GM12872 (cell line): ENCODE measurements at regions not wholly inside any gene's neighbourhood (a gene's known extent, or its start where the extent isn't known, plus 50 kb on each side); places are given as distances from the start of the nearest gene placed in this dataset.

Experiments
- TF ChIP-seq, protein P1 (sequence below): IDR thresholded peaks from 3 replicates; pipeline ENCODE4 v1.5.1; 2011; ENCODE audit warnings: low read depth, mild to moderate bottlenecking, low read length, moderate library complexity; ENCODE audit not compliant: insufficient read depth

DNA sequence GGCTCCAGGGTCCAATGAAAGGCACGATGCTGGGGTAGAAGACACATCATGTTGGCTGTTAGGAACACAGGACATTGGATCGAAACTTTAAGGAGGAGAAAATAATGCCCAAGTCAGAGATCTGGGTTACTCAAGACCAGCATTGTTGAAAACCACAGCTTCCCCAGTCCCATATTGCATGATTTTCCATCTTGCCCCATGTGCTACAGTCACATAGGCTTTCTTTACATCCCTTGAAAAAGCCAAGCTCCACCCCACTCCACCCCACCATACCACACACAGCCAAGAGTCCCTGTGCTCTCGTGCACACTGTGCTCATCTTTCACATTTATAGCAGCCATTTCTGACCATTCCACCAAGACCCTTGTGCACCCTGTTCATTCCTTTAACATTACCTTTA, 636.2 kb downstream of the DIAPH3 start:
- TF ChIP-seq, protein P1, sequence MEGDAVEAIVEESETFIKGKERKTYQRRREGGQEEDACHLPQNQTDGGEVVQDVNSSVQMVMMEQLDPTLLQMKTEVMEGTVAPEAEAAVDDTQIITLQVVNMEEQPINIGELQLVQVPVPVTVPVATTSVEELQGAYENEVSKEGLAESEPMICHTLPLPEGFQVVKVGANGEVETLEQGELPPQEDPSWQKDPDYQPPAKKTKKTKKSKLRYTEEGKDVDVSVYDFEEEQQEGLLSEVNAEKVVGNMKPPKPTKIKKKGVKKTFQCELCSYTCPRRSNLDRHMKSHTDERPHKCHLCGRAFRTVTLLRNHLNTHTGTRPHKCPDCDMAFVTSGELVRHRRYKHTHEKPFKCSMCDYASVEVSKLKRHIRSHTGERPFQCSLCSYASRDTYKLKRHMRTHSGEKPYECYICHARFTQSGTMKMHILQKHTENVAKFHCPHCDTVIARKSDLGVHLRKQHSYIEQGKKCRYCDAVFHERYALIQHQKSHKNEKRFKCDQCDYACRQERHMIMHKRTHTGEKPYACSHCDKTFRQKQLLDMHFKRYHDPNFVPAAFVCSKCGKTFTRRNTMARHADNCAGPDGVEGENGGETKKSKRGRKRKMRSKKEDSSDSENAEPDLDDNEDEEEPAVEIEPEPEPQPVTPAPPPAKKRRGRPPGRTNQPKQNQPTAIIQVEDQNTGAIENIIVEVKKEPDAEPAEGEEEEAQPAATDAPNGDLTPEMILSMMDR, result no peak

DNA sequence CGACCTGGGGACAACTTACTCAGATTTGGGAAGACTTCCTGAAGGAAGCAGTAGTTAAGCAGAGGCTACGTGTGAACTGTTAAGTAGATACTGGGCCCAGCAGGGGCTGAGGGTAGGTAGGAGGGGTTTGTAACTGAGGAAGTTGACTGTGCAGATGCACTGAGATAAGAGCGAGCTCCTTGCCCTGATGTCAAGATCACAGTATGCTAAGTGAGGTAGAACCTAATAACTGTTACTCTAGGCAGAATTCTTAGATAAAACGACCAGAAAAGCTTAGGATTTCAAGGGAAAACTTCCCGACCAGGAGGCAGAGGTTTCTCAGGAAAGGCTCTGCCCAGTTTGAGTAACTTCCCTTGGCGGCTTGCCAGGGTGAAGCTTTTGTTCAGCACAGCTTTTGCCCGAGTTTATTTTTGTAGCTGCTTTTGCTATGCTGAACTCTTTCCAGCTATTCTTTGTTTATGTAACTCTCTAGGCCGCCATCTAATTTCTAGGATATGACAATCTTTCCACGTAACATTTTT, 632.1 kb downstream of the DIAPH3 start:
- TF ChIP-seq, protein P1, result no peak

DNA sequence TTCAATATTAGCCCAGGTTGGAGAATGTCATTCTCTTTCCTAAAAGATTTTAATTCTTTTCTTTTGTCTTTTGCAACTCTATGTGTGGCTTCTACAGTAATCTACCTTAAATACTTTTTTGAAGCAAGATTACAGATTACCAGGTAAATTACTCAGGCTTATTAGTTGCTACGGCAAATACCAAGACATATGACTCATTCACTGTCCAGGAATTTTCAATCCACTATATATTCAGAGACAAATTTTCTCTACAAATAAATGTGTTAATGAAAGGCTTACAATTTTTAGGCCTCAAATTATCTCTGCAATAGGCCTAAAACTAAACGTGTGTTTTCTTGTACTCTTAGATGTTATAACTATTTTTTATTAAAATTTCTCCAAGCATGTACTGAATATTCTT, 631.3 kb downstream of the DIAPH3 start:
- TF ChIP-seq, protein P1, result no peak

DNA sequence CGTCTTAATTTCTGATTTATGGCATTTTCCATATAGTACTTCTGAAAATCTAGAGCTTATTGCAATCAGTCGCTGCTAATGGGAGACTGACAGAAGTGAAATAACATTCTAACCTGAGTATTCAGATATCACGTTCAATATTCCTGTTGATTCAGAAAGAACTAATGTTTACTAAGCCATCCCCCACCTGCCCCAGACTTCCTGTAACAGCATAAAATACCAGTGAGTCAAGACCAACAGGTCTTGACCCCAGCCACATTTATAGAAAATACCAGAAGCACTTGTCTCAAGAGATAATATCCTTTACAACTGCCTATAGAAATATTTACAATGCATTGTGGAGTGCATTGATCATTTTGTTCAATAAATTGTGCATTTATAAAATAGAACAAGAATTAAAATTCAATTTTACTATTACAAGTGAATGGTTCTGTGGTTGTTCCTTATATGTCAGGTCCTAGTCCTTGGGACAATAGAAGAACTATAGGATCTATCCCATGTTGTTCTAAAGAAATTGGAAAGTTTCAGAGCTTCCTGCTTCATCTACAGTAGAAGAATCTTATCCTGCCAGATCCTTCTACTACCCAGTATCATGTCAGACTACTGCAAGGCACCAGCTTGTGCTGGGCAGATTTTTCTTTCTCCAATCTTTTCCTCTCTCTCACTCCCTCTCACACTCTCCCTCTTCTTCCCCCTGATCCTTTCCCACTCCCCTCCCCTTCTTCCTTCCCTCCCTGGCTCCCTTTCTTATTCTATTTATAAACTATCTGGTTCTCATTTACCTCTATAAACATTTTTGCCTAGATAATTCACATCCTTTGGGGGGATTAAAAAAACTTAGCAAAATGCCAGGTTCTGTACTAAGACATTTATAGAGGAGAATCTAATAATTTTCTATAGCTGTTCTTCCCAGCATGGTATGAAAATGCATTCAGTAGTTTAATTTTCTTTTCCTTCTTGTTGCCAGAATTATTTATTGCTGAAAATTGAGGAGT, 629.9 kb downstream of the DIAPH3 start:
- TF ChIP-seq, protein P1, result no peak

DNA sequence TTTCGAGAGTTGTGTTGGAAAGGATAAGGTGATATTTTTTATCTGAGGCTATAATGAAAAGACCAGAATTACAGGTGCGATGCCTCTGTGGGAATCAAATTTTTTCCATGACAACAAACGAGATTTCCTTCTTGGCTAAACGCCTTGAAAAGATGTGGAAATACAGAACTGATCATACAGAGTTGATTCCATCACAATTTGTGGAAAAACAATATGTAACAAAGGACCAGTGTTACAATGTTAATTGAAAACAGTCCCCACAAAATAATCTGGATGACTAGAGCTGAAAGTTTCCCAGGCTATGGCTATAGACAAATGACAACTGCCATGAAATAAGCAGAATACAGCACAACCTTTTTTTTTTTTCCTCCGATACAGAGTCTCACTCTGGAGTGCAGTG, 628.9 kb downstream of the DIAPH3 start:
- TF ChIP-seq, protein P1, result no peak

DNA sequence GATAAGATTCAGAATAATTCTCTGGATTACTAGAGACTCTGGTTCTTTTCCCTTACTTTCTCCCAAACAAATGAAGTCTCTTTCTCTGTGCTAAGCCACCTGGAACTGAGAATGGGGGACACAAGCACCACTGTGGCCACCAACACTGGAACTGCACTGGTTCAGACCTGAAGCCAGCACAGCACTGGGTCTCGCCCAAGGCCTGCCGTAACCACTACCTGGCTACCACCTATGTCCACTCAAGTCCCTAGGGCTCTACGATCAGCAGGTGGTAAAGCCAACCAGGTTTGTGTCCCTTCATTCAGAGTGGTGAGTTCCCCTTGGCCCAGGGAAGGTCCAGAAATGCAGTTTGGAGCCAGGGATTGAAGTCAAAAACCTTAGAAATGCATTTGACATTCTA, 626.2 kb downstream of the DIAPH3 start:
- TF ChIP-seq, protein P1, result no peak

DNA sequence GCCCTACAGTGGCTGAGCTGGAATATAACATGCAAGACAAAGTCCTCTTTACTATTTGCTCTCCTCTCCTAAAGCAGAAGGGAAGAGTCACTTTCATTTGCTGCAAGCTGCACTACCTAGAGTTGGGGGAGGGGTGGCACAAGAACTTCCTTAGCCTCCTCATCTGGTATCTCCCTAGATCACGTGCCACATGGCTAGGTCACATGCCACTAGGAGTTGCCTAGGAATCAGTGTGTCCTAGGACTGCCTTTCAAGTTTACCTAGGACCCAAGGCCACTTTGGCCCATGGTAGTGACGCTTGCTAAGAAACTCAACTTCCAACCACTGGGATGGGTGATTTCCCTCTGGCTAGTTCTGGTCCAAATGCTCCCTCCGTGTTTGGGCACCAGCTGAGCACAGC, 625.2 kb downstream of the DIAPH3 start:
- TF ChIP-seq, protein P1, result no peak
